WTC11 (cell line): ENCODE measurements at regions not wholly inside any gene's neighbourhood (a gene's known extent, or its start where the extent isn't known, plus 50 kb on each side); places are given as distances from the start of the nearest gene placed in this dataset.

ENCODE experiments used
- ATAC-seq: fragments of 200-7000 bp; cut with Tn5 transposase; 2 replicates; pipeline ENCODE4 v1.10.0; 2021; ENCODE audit warnings: mild to moderate bottlenecking, moderate library complexity
- CTCF ChIA-PET: fragments of 300-600 bp; sonication (Branson Sonifier 250); formaldehyde crosslinking; loops from one replicate; lab custom pipeline; 2021; ENCODE audit warnings: antibody characterized with exemption; lab: Charles Lee
- POLR2A ChIA-PET: fragments of 350-600 bp; sonication (Branson Sonifier 250); formaldehyde crosslinking; loops from one replicate; lab custom pipeline; 2021; ENCODE audit warnings: antibody characterized with exemption; lab: Charles Lee
- DNase-seq: peaks from one replicate; pipeline ENCODE4 v3.0.0; 2021; ENCODE audit warnings: low spot score
- H3K27ac Mint-ChIP-seq: 2 replicates; pipeline ENCODE4 v1.8.0; 2021; ENCODE audit warnings: mixed read lengths
- H3K27me3 Mint-ChIP-seq: 2 replicates; pipeline ENCODE4 v1.8.0; 2021; ENCODE audit warnings: low read depth, mild to moderate bottlenecking, moderate library complexity, mixed read lengths
- H3K36me3 Mint-ChIP-seq: 2 replicates; pipeline ENCODE4 v1.8.0; 2021; ENCODE audit warnings: mixed read lengths
- H3K4me1 Mint-ChIP-seq: 2 replicates; pipeline ENCODE4 v1.8.0; 2022; ENCODE audit warnings: mixed read lengths
- H3K4me3 Mint-ChIP-seq: 2 replicates; pipeline ENCODE4 v1.8.0; 2021; ENCODE audit warnings: mild to moderate bottlenecking, moderate library complexity, mixed read lengths
- H3K9me3 Mint-ChIP-seq: 2 replicates; pipeline ENCODE4 v1.8.0; 2021; ENCODE audit warnings: mixed read lengths
- CREB1 ChIP-seq: sonication (generic); formaldehyde crosslinking; IDR thresholded peaks from 2 replicates; pipeline ENCODE4 v1.8.0; 2023; ENCODE audit warnings: mild to moderate bottlenecking, missing genetic modification reagents
- EMX1 ChIP-seq: fragments of 250-450 bp; sonication (Bioruptor Pico); IDR thresholded peaks from 2 replicates; pipeline ENCODE4 v1.8.0; 2021; ENCODE audit warnings: mild to moderate bottlenecking
- ESRRA ChIP-seq: sonication (generic); formaldehyde crosslinking; IDR thresholded peaks from 2 replicates; pipeline ENCODE4 v1.8.1; 2022; ENCODE audit warnings: mild to moderate bottlenecking, missing genetic modification reagents, borderline replicate concordance
- GABPB1 ChIP-seq: sonication (generic); formaldehyde crosslinking; IDR thresholded peaks from 2 replicates; pipeline ENCODE4 v1.8.1; 2023; ENCODE audit warnings: mild to moderate bottlenecking, missing genetic modification reagents
- GRHL2 ChIP-seq: fragments of 250-450 bp; sonication (Bioruptor Pico); IDR thresholded peaks from 2 replicates; pipeline ENCODE4 v1.8.0; 2022; ENCODE audit warnings: mild to moderate bottlenecking, moderate library complexity; ENCODE audit not compliant: insufficient replicate concordance, severe bottlenecking
- NFATC4 ChIP-seq: fragments of 250-450 bp; sonication (Bioruptor Pico); IDR thresholded peaks from 2 replicates; pipeline ENCODE4 v1.9.0; 2021; ENCODE audit warnings: mild to moderate bottlenecking
- NR1H2 ChIP-seq: sonication (generic); formaldehyde crosslinking; IDR thresholded peaks from 2 replicates; pipeline ENCODE4 v1.9.0; 2021; ENCODE audit warnings: mild to moderate bottlenecking, moderate library complexity, missing genetic modification reagents
- NR3C1 ChIP-seq: sonication (generic); formaldehyde crosslinking; conservative IDR thresholded peaks from 2 replicates; pipeline ENCODE4 v1.8.1; 2023; ENCODE audit warnings: low read depth, mild to moderate bottlenecking, missing genetic modification reagents
- ZNF532 ChIP-seq: fragments of 250-450 bp; sonication (Bioruptor Pico); IDR thresholded peaks from 2 replicates; pipeline ENCODE4 v1.9.0; 2021; ENCODE audit warnings: mild to moderate bottlenecking, borderline replicate concordance
- ZNF671 ChIP-seq: fragments of 250-450 bp; sonication (Bioruptor Pico); IDR thresholded peaks from 2 replicates; pipeline ENCODE4 v1.8.0; 2021; ENCODE audit warnings: mild to moderate bottlenecking
- TF ChIP-seq, protein P1 (sequence below): sonication (generic); formaldehyde crosslinking; IDR thresholded peaks from 2 replicates; pipeline ENCODE4 v1.8.1; 2023; ENCODE audit warnings: mild to moderate bottlenecking, missing genetic modification reagents, moderate library complexity
- TF ChIP-seq, protein P2 (sequence below): sonication (generic); formaldehyde crosslinking; IDR thresholded peaks from 2 replicates; pipeline ENCODE4 v1.8.0; 2023; ENCODE audit warnings: missing genetic modification reagents
- TF ChIP-seq, protein P3 (sequence below): sonication (generic); formaldehyde crosslinking; IDR thresholded peaks from 2 replicates; pipeline ENCODE4 v1.8.0; 2022; ENCODE audit warnings: mild to moderate bottlenecking, missing genetic modification reagents
- TF ChIP-seq, protein P4 (sequence below): fragments of 250-450 bp; sonication (Bioruptor Pico); IDR thresholded peaks from 2 replicates; pipeline ENCODE4 v1.9.0; 2021; ENCODE audit warnings: moderate library complexity, mild to moderate bottlenecking, inconsistent platforms, borderline replicate concordance
- TF ChIP-seq, protein P5 (sequence below): sonication (generic); formaldehyde crosslinking; conservative IDR thresholded peaks from 2 replicates; pipeline ENCODE4 v1.8.1; 2023; ENCODE audit warnings: mild to moderate bottlenecking, low read depth, missing genetic modification reagents, moderate library complexity
- TF ChIP-seq, protein P6 (sequence below): fragments of 250-450 bp; sonication (Bioruptor Pico); IDR thresholded peaks from 2 replicates; pipeline ENCODE4 v1.9.0; 2021; ENCODE audit warnings: mild to moderate bottlenecking

DNA sequence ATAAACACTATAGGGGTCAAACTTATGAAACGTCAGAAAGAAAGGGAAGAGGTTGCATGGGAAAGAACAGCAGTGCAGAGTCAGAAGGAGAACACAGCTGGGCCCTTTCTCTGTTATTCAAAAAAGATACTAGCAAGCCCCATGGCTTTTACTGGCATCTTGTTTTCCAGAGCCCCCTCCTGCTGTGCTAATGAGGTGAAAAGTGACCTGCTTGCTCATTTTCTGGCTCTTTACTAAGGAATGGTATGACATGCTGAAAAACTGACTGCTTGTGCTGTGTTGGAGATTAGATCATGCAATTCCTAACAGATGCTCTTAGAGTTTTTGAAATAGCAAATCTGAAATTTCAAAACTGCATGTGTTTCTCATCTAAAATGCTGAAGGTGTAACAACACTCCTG lies 541.6 kb upstream of the ALCAM start (continued):
- TF ChIP-seq EMX1 (CRISPR knock-in tag), result no peak

- Mint-ChIP-seq H3K27me3 (no peaks in the 10 kb centered on the region), H3K4me3 (no peak overlapping the region), H3K27ac (no peak overlapping the region), H3K36me3 (no peaks in the 10 kb centered on the region), H3K4me1 (peaks cover 20% of the 10 kb centered on the region), H3K9me3 (no peaks in the 10 kb centered on the region)
- ATAC-seq, result no peak
- ChIA-PET CTCF (no interaction called here), POLR2A (no interaction called here)
- TF ChIP-seq CREB1 (CRISPR knock-in tag) (no peak), NR1H2 (CRISPR knock-in tag) (no peak), ZNF671 (CRISPR knock-in tag) (no peak), GABPB1 (CRISPR knock-in tag) (no peak), NFATC4 (CRISPR knock-in tag) (no peak), NR3C1 (CRISPR knock-in tag) (no peak), GRHL2 (CRISPR knock-in tag) (no peak), ESRRA (CRISPR knock-in tag) (no peak), ZNF532 (no peak)
- TF ChIP-seq, protein P1, sequence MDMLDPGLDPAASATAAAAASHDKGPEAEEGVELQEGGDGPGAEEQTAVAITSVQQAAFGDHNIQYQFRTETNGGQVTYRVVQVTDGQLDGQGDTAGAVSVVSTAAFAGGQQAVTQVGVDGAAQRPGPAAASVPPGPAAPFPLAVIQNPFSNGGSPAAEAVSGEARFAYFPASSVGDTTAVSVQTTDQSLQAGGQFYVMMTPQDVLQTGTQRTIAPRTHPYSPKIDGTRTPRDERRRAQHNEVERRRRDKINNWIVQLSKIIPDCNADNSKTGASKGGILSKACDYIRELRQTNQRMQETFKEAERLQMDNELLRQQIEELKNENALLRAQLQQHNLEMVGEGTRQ (CRISPR knock-in tag), result no peak
- TF ChIP-seq, protein P2, sequence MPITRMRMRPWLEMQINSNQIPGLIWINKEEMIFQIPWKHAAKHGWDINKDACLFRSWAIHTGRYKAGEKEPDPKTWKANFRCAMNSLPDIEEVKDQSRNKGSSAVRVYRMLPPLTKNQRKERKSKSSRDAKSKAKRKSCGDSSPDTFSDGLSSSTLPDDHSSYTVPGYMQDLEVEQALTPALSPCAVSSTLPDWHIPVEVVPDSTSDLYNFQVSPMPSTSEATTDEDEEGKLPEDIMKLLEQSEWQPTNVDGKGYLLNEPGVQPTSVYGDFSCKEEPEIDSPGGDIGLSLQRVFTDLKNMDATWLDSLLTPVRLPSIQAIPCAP (CRISPR knock-in tag), result no peak
- TF ChIP-seq, protein P3, sequence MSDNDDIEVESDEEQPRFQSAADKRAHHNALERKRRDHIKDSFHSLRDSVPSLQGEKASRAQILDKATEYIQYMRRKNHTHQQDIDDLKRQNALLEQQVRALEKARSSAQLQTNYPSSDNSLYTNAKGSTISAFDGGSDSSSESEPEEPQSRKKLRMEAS, result no peak
- TF ChIP-seq, protein P4, sequence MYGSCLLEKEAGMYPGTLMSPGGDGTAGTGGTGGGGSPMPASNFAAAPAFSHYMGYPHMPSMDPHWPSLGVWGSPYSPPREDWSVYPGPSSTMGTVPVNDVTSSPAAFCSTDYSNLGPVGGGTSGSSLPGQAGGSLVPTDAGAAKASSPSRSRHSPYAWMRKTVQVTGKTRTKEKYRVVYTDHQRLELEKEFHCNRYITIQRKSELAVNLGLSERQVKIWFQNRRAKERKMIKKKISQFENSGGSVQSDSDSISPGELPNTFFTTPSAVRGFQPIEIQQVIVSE (CRISPR knock-in tag), result no peak
- TF ChIP-seq, protein P5, sequence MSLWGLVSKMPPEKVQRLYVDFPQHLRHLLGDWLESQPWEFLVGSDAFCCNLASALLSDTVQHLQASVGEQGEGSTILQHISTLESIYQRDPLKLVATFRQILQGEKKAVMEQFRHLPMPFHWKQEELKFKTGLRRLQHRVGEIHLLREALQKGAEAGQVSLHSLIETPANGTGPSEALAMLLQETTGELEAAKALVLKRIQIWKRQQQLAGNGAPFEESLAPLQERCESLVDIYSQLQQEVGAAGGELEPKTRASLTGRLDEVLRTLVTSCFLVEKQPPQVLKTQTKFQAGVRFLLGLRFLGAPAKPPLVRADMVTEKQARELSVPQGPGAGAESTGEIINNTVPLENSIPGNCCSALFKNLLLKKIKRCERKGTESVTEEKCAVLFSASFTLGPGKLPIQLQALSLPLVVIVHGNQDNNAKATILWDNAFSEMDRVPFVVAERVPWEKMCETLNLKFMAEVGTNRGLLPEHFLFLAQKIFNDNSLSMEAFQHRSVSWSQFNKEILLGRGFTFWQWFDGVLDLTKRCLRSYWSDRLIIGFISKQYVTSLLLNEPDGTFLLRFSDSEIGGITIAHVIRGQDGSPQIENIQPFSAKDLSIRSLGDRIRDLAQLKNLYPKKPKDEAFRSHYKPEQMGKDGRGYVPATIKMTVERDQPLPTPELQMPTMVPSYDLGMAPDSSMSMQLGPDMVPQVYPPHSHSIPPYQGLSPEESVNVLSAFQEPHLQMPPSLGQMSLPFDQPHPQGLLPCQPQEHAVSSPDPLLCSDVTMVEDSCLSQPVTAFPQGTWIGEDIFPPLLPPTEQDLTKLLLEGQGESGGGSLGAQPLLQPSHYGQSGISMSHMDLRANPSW (CRISPR knock-in tag), result no peak
- TF ChIP-seq, protein P6, sequence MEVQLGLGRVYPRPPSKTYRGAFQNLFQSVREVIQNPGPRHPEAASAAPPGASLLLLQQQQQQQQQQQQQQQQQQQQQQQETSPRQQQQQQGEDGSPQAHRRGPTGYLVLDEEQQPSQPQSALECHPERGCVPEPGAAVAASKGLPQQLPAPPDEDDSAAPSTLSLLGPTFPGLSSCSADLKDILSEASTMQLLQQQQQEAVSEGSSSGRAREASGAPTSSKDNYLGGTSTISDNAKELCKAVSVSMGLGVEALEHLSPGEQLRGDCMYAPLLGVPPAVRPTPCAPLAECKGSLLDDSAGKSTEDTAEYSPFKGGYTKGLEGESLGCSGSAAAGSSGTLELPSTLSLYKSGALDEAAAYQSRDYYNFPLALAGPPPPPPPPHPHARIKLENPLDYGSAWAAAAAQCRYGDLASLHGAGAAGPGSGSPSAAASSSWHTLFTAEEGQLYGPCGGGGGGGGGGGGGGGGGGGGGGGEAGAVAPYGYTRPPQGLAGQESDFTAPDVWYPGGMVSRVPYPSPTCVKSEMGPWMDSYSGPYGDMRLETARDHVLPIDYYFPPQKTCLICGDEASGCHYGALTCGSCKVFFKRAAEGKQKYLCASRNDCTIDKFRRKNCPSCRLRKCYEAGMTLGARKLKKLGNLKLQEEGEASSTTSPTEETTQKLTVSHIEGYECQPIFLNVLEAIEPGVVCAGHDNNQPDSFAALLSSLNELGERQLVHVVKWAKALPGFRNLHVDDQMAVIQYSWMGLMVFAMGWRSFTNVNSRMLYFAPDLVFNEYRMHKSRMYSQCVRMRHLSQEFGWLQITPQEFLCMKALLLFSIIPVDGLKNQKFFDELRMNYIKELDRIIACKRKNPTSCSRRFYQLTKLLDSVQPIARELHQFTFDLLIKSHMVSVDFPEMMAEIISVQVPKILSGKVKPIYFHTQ (CRISPR knock-in tag), result no peak
- DNase-seq, result no peak
Measured at GRCh38 chr3:104831071-104831470, 535.6 kb upstream of the ALCAM start.
